Neutrophil (primary cell): ENCODE measurements at regions not wholly inside any gene's neighbourhood (a gene's known extent, or its start where the extent isn't known, plus 50 kb on each side); places are given as distances from the start of the nearest gene placed in this dataset.
"Not testable (repeated sequence)": the region's sequence is repeated elsewhere in the genome, so short reads cannot be mapped to it uniquely, and the experiment has no call there.

Source experiments
- H3K27ac ChIP-seq: fragments of 200-600 bp; sonication (generic); 2 replicates; pipeline ENCODE4 v1.5.1; 2016; ENCODE audit warnings: mild to moderate bottlenecking, moderate library complexity
- H3K27me3 ChIP-seq: fragments of 200-600 bp; sonication (generic); 2 replicates; pipeline ENCODE4 v1.6.0; 2016; ENCODE audit warnings: mild to moderate bottlenecking
- H3K36me3 ChIP-seq: fragments of 200-600 bp; sonication (generic); 2 replicates; pipeline ENCODE4 v1.5.1; 2017
- H3K4me1 ChIP-seq, 2 experiments: fragments of 200-600 bp in 1 of 2; sonication (generic) in 1 of 2; 1 replicate in 1 of 2; 2 replicates in 1 of 2; pipeline versions ENCODE4 v1.5.1 to v1.6.1; 2013 to 2016; ENCODE audit warnings: low read depth in 1 of 2, low read length in 1 of 2, mild to moderate bottlenecking in 1 of 2, moderate library complexity in 1 of 2; ENCODE audit not compliant: control insufficient read depth in 1 of 2, insufficient read depth in 1 of 2
- H3K4me3 ChIP-seq, 2 experiments: fragments of 200-600 bp in 1 of 2; sonication (generic) in 1 of 2; 1 replicate in 1 of 2; 2 replicates in 1 of 2; pipeline ENCODE4 v1.5.1; 2013 to 2016; ENCODE audit warnings: low read depth in 1 of 2, low read length in 1 of 2, mild to moderate bottlenecking in 1 of 2, moderate library complexity in 1 of 2
- H3K9me3 ChIP-seq: fragments of 200-600 bp; sonication (generic); 2 replicates; pipeline ENCODE4 v1.5.1; 2016
- TF ChIP-seq, protein P1 (sequence below): fragments of 200-600 bp; sonication (generic); IDR thresholded peaks from 2 replicates; pipeline ENCODE4 v1.5.1; 2016; ENCODE audit warnings: antibody characterized with exemption

DNA sequence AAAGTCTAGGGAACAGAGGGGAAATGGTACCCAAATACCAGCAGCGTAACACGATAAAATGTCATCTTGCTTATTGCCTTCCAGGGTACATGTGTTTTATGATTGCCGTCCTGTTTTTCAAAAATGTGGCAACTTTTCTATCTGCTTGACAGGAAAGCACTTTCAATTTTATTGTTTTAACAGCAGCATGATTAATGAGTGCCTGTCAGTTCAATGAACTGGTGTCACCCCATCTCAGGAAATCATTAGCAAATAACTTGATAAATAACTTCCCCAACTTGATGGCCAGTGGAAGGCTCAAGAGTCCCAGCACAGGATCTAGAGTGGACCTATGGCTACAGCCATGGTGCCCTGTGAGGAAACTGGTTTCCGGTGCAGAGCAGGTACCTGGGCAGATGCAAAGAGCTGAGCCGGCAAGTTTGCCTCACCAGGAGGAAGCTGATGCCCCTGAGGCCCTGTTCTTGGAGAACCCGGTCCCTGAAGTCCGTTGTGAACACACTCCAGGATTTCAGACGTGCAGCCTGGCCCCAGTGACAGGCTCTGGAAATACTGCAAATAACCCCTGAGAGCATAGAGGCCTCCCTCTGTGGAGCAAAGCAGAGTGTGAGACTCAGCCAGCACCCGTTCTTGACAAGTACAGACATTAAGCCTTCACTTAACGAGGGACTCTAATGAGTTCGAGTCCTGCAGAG lies 173.5 kb upstream of the SFSWAP start:
- Histone ChIP-seq H3K4me3 (no peak overlapping the region), H3K4me1 (no peaks in the 10 kb centered on the region), H3K36me3 (no peaks in the 10 kb centered on the region), H3K9me3 (no peaks in the 10 kb centered on the region), H3K27ac (no peak overlapping the region), H3K27me3 (peaks cover 21% of the 10 kb centered on the region)
- TF ChIP-seq, protein P1, sequence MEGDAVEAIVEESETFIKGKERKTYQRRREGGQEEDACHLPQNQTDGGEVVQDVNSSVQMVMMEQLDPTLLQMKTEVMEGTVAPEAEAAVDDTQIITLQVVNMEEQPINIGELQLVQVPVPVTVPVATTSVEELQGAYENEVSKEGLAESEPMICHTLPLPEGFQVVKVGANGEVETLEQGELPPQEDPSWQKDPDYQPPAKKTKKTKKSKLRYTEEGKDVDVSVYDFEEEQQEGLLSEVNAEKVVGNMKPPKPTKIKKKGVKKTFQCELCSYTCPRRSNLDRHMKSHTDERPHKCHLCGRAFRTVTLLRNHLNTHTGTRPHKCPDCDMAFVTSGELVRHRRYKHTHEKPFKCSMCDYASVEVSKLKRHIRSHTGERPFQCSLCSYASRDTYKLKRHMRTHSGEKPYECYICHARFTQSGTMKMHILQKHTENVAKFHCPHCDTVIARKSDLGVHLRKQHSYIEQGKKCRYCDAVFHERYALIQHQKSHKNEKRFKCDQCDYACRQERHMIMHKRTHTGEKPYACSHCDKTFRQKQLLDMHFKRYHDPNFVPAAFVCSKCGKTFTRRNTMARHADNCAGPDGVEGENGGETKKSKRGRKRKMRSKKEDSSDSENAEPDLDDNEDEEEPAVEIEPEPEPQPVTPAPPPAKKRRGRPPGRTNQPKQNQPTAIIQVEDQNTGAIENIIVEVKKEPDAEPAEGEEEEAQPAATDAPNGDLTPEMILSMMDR: no peak

- H3K4me3 ChIP-seq: no peak overlapping the region
- TF ChIP-seq, protein P1: no peak
- no peaks in the 10 kb centered on the region for H3K4me1 ChIP-seq
Measured at GRCh38 chr12:131539381-131539780, 171.5 kb upstream of the SFSWAP start.

GRCh38 chr12:131540138-131540623 lies 170.7 kb upstream of the SFSWAP start:
- H3K4me1 ChIP-seq: no peaks in the 10 kb centered on the region
- H3K27me3 ChIP-seq: peaks cover 20% of the 10 kb centered on the region
- H3K9me3 ChIP-seq: no peaks in the 10 kb centered on the region
- H3K36me3 ChIP-seq: no peaks in the 10 kb centered on the region
- TF ChIP-seq, protein P1: no peak
- no peak overlapping the region for H3K27ac ChIP-seq
- H3K4me3 ChIP-seq: no peak overlapping the region

More at GRCh38 chr12:131539381-131539780, 171.5 kb upstream of the SFSWAP start:
- Histone ChIP-seq H3K36me3 (no peaks in the 10 kb centered on the region), H3K27ac (no peak overlapping the region), H3K9me3 (no peaks in the 10 kb centered on the region), H3K27me3 (peaks cover 20% of the 10 kb centered on the region)

GRCh38 chr12:131541512-131541911 lies 169.4 kb upstream of the SFSWAP start:
- H3K27ac ChIP-seq, H3K4me1 ChIP-seq, H3K9me3 ChIP-seq, H3K36me3 ChIP-seq, H3K4me3 ChIP-seq: not testable (repeated sequence)
- peaks cover 19% of the 10 kb centered on the region for H3K27me3 ChIP-seq

GRCh38 chr12:131542351-131542750 lies 168.5 kb upstream of the SFSWAP start:
- Histone ChIP-seq H3K36me3 (no peaks in the 10 kb centered on the region), H3K4me3 (no peak overlapping the region), H3K4me1 (no peaks in the 10 kb centered on the region), H3K27me3 (peaks cover 14% of the 10 kb centered on the region), H3K27ac (no peak overlapping the region), H3K9me3 (no peaks in the 10 kb centered on the region)
- TF ChIP-seq, protein P1: no peak

GRCh38 chr12:131543040-131543439 lies 167.8 kb upstream of the SFSWAP start:
- Histone ChIP-seq H3K4me3 (no peak overlapping the region), H3K27me3 (peaks cover 7% of the 10 kb centered on the region), H3K9me3 (no peaks in the 10 kb centered on the region), H3K4me1 (no peaks in the 10 kb centered on the region), H3K27ac (no peak overlapping the region), H3K36me3 (no peaks in the 10 kb centered on the region)
- TF ChIP-seq, protein P1: no peak
